ENCODE measurements at regions not wholly inside any gene's neighbourhood (a gene's known extent, or its start where the extent isn't known, plus 50 kb on each side); places are given as distances from the start of the nearest gene placed in this dataset.

GRCh38 chr14:96980835-96981234, 183.7 kb downstream of the VRK1 start:
- TF ChIP-seq POLR2A (IDR thresholded peaks at IDR 0.05; ENCODE audit: low read depth, low read length) (no peak), POLR2AphosphoS5 (IDR thresholded peaks at IDR 0.05; ENCODE audit: low read depth, low read length) (no peak)

All from GM12891 (cell line).